T-cell (primary cell): ENCODE measurements at regions not wholly inside any gene's neighbourhood (a gene's known extent, or its start where the extent isn't known, plus 50 kb on each side); places are given as distances from the start of the nearest gene placed in this dataset.

Experiments used
- ATAC-seq, 4 experiments: fragments of 200-7000 bp in 3 of 4; fragments of 150-1000 bp in 1 of 4; cut with Tn5 transposase; replicated peaks in 1 of 4; 1 replicate in 3 of 4; 2 replicates in 1 of 4; pipeline ENCODE4 v1.10.0; 2021; ENCODE audit warnings: moderate library complexity in 3 of 4, mild to moderate bottlenecking in 2 of 4, moderate number of reproducible peaks in 1 of 4
- CTCF ChIA-PET, 2 donors: fragments of 300-600 bp; sonication (Branson Sonifier 250); formaldehyde crosslinking; loops; one replicate each; lab custom pipeline; 2022; ENCODE audit warnings: antibody characterized with exemption in 2 of 2; lab: Charles Lee
- POLR2A ChIA-PET, 2 donors: fragments of 300-600 bp; sonication (Branson Sonifier 250); formaldehyde crosslinking; loops; one replicate each; lab custom pipeline; 2022; ENCODE audit warnings: antibody characterized with exemption in 2 of 2; lab: Charles Lee
- DNase-seq, 35 experiments: peaks; one replicate each; pipeline versions ENCODE4 v3.0.0 to v3.0.0-alpha.2; 2013 to 2023
- H3K27ac ChIP-seq: one replicate; pipeline ENCODE4 v1.5.1; 2013; ENCODE audit warnings: low read length
- H3K27me3 ChIP-seq, 2 experiments: replicated peaks in 1 of 2; 1 replicate in 1 of 2; 2 replicates in 1 of 2; pipeline versions ENCODE4 v1.6.1 to v1.7.0; 2013; ENCODE audit warnings: low read length in 1 of 2, mixed read lengths in 1 of 2; ENCODE audit not compliant: control insufficient read depth in 2 of 2, insufficient read depth in 2 of 2; ENCODE audit errors: extremely low read depth in 1 of 2
- H3K36me3 ChIP-seq, 2 donors: 1 replicate in 1 of 2; 2 replicates in 1 of 2; pipeline versions ENCODE4 v1.6.1 to v1.7.0; 2013; ENCODE audit warnings: low read length in 1 of 2; ENCODE audit not compliant: control insufficient read depth in 2 of 2, insufficient read depth in 1 of 2; ENCODE audit errors: extremely low read depth in 1 of 2
- H3K4me1 ChIP-seq, 2 experiments: 1 replicate in 1 of 2; 2 replicates in 1 of 2; pipeline versions ENCODE4 v1.6.1 to v1.7.0; 2013; ENCODE audit warnings: low read length in 2 of 2, mixed read lengths in 1 of 2; ENCODE audit not compliant: insufficient read depth in 2 of 2, control insufficient read depth in 1 of 2; ENCODE audit errors: extremely low read depth in 1 of 2
- H3K4me3 ChIP-seq, 2 donors: 1 replicate in 1 of 2; 2 replicates in 1 of 2; pipeline versions ENCODE4 v1.5.1 to v1.7.0; 2013; ENCODE audit warnings: mild to moderate bottlenecking in 2 of 2, low read length in 1 of 2, moderate library complexity in 1 of 2; ENCODE audit not compliant: control insufficient read depth in 1 of 2; ENCODE audit errors: extremely low read depth in 1 of 2
- H3K9me3 ChIP-seq: 2 replicates; pipeline ENCODE4 v1.7.0; 2013
- H3K27ac Mint-ChIP-seq, 2 donors: one replicate each; pipeline ENCODE4 v1.8.0; 2020 to 2021; ENCODE audit warnings: mild to moderate bottlenecking in 2 of 2, mixed read lengths in 2 of 2
- H3K27me3 Mint-ChIP-seq, 2 donors: one replicate each; pipeline ENCODE4 v1.8.0; 2021 to 2022; ENCODE audit warnings: mixed read lengths in 2 of 2
- H3K36me3 Mint-ChIP-seq: one replicate; pipeline ENCODE4 v1.8.0; 2021; ENCODE audit warnings: mixed read lengths
- H3K4me1 Mint-ChIP-seq, 3 donors: one replicate each; pipeline ENCODE4 v1.8.0; 2020 to 2022; ENCODE audit warnings: mixed read lengths in 3 of 3, mild to moderate bottlenecking in 1 of 3
- H3K4me3 Mint-ChIP-seq, 3 donors: one replicate each; pipeline ENCODE4 v1.8.0; 2020 to 2022; ENCODE audit warnings: mild to moderate bottlenecking in 3 of 3, mixed read lengths in 3 of 3, moderate library complexity in 3 of 3
- H3K9me3 Mint-ChIP-seq, 3 donors: one replicate each; pipeline ENCODE4 v1.8.0; 2020 to 2022; ENCODE audit warnings: mixed read lengths in 3 of 3
- WGBS: methylation state at CpG from one replicate; pipeline ENCODE4 v1.1.5; 2013; ENCODE audit warnings: missing lambda C conversion rate; ENCODE audit not compliant: insufficient coverage; 5-methylcytosine and 5-hydroxymethylcytosine counted together

DNA sequence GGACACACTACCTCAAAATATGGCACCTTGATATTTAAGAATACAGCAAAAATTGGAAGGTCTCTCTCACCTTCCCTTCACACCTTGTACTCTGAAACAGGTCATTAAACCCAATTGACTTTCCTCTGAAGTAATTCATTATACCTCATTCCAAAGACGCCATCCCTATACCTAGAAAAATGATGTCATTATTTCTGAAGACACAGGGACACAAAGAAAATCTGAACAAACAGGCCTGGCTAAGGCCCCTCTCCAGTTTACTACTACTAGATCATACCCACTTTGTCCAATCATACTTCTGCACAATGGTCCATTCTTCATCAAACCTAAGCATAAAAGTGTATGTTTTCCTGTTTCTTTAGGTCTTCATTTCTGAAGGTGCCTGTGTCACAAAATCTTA lies 156.9 kb downstream of the RASSF9 start:
- peaks cover 10 to 22% (median 13%) of the 10 kb centered on the region in 3 donors for H3K9me3 Mint-ChIP-seq
- CTCF ChIA-PET: no interaction called here
- H3K27me3 Mint-ChIP-seq: no peaks in the 10 kb centered on the region

DNA sequence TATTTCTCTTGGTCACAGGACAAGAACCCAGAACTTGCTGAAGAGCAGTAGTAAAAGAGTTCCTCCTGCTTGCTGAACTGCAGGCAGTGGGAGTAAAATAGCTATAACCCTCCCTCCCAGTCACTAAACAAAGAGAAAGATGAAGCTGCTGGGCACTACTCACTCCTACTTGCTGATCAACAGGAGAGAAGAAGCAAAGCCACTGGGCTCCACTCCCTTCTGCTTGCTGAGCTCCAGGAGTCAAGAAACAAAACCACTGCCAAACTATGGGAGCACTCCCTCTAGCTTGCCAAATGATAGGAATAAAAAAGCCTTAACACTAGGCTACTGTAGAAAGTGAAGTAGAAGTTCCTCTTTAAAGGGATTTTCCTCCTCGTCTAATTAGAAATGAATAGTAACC lies 155.3 kb downstream of the RASSF9 start:
- WGBS: no CpG with 5 or more reads among the region's 1 CpG
- H3K4me3 Mint-ChIP-seq: no peak overlapping the region
- no peaks in the 10 kb centered on the region for H3K36me3 Mint-ChIP-seq
- Histone ChIP-seq H3K36me3 (no peaks in the 10 kb centered on the region), H3K4me3 (no peak overlapping the region), H3K4me1 (no peaks in the 10 kb centered on the region), H3K27me3 (no peaks in the 10 kb centered on the region), H3K9me3 (no peaks in the 10 kb centered on the region), H3K27ac (no peak overlapping the region)
- CTCF ChIA-PET: no interaction called here
- no peak overlapping the region for H3K27ac Mint-ChIP-seq
- POLR2A ChIA-PET: no interaction called here
- H3K9me3 Mint-ChIP-seq: peaks cover 5 to 16% (median 9%) of the 10 kb centered on the region in 3 donors
- no peaks in the 10 kb centered on the region for H3K4me1 Mint-ChIP-seq
- ATAC-seq (no peak), DNase-seq (no peak)
- no peaks in the 10 kb centered on the region for H3K27me3 Mint-ChIP-seq

More for the DNA sequence above, 156.9 kb downstream of the RASSF9 start:
- Histone ChIP-seq H3K27ac (no peak overlapping the region), H3K4me1 (no peaks in the 10 kb centered on the region), H3K9me3 (no peaks in the 10 kb centered on the region), H3K36me3 (no peaks in the 10 kb centered on the region), H3K27me3 (no peaks in the 10 kb centered on the region), H3K4me3 (no peak overlapping the region)
- DNase-seq (no peak), ATAC-seq (no peak)
- Mint-ChIP-seq H3K27ac (no peak overlapping the region), H3K4me3 (no peak overlapping the region), H3K4me1 (no peaks in the 10 kb centered on the region), H3K36me3 (no peaks in the 10 kb centered on the region)
- POLR2A ChIA-PET: no interaction called here
- WGBS: 100% methylated on average over 1 of the region's 1 CpG

DNA sequence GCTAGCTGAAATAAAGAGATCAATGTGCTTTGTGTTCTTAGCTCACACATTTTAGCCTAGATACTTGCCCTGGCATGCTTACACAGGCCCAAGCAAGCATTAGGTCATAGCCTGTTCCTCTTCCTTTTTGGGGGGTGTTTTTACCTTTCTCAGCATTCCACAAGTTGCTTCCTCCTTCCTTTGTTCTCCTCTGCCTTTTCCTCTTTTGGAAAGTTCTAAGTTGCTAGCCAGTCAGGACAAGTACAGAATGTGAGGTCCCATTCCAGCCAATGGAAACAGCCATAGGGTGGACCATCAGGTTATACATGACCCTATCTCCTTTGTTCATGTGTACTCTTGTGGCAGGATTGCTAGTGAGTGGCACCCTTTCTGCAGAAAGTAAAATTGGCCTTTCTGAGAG lies 154.9 kb downstream of the RASSF9 start:
- POLR2A ChIA-PET: no interaction called here
- Histone ChIP-seq H3K4me3 (no peak overlapping the region), H3K36me3 (no peaks in the 10 kb centered on the region), H3K27ac (no peak overlapping the region), H3K27me3 (no peaks in the 10 kb centered on the region), H3K9me3 (no peaks in the 10 kb centered on the region), H3K4me1 (no peaks in the 10 kb centered on the region)
- ATAC-seq (no peak), DNase-seq (no peak)
- no peak overlapping the region for H3K27ac Mint-ChIP-seq
- no peak overlapping the region for H3K4me3 Mint-ChIP-seq
- H3K27me3 Mint-ChIP-seq: no peaks in the 10 kb centered on the region
- no peaks in the 10 kb centered on the region for H3K4me1 Mint-ChIP-seq
- no peaks in the 10 kb centered on the region for H3K36me3 Mint-ChIP-seq
- H3K9me3 Mint-ChIP-seq: peaks cover 5 to 16% (median 9%) of the 10 kb centered on the region in 3 donors
- CTCF ChIA-PET: no interaction called here

DNA sequence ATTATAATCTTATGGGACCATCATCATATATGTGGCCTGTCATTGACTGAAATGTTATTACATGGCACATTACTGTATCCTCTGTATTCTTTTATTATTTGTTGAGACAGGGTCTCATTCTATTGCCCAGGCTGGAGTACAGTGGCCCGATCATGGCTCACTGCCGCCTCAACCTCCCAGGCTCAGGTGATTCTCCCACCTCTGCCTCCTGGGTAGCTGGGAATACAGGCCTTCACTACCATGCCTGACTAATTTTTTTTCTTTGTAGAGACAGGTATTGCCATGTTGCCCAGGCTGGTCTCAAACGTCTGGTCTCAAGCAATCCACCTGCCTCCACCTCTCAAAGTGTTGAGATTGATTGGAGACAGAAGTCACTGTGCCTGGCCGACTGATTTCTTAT lies 153.2 kb downstream of the RASSF9 start:
- H3K27me3 Mint-ChIP-seq: no peaks in the 10 kb centered on the region
- ATAC-seq: no peak
- CTCF ChIA-PET: no interaction called here
- no peaks in the 10 kb centered on the region for H3K27me3 ChIP-seq
- H3K36me3 ChIP-seq: no peaks in the 10 kb centered on the region
- WGBS: no CpG with 5 or more reads among the region's 4 CpGs
- no peak overlapping the region for H3K27ac Mint-ChIP-seq
- peaks cover 5 to 16% (median 9%) of the 10 kb centered on the region in 3 donors for H3K9me3 Mint-ChIP-seq
- no peak overlapping the region for H3K4me3 ChIP-seq
- no peaks in the 10 kb centered on the region for H3K36me3 Mint-ChIP-seq
- no peak for DNase-seq
- H3K27ac ChIP-seq: no peak overlapping the region
- POLR2A ChIA-PET: no interaction called here
- H3K4me1 Mint-ChIP-seq: no peaks in the 10 kb centered on the region
- no peaks in the 10 kb centered on the region for H3K4me1 ChIP-seq
- no peak overlapping the region for H3K4me3 Mint-ChIP-seq
- no peaks in the 10 kb centered on the region for H3K9me3 ChIP-seq

DNA sequence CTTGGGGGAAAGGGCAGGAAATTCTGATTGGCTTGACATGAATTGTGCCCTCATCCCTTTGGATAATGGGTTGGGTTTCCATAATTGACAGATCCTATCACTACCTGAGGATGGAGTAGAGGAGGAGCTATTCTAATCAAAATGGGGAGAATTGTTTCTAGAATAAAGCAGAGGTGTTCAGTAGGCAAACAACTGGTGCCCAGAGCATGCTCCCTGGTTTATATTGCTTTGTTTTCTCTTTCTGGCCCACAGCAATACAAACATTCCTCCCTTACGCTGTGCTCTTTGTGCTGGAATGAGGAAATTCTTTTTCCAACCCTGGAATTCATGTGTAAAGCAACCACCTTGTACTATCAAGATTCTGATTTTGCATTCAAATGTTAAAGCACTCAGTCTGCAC lies 147.4 kb downstream of the RASSF9 start:
- Histone ChIP-seq H3K27ac (no peak overlapping the region), H3K9me3 (no peaks in the 10 kb centered on the region), H3K4me3 (no peak overlapping the region), H3K27me3 (no peaks in the 10 kb centered on the region), H3K4me1 (no peaks in the 10 kb centered on the region), H3K36me3 (no peaks in the 10 kb centered on the region)
- no peak overlapping the region for H3K4me3 Mint-ChIP-seq
- WGBS: no CpG with 5 or more reads among the region's 1 CpG
- H3K4me1 Mint-ChIP-seq: no peaks in the 10 kb centered on the region
- ATAC-seq (no peak), DNase-seq (no peak)
- H3K36me3 Mint-ChIP-seq: no peaks in the 10 kb centered on the region
- H3K27ac Mint-ChIP-seq: no peak overlapping the region
- peaks cover 0 to 5% (median 0%) of the 10 kb centered on the region in 3 donors for H3K9me3 Mint-ChIP-seq
- CTCF ChIA-PET: no interaction called here
- no peaks in the 10 kb centered on the region for H3K27me3 Mint-ChIP-seq
- POLR2A ChIA-PET: no interaction called here

DNA sequence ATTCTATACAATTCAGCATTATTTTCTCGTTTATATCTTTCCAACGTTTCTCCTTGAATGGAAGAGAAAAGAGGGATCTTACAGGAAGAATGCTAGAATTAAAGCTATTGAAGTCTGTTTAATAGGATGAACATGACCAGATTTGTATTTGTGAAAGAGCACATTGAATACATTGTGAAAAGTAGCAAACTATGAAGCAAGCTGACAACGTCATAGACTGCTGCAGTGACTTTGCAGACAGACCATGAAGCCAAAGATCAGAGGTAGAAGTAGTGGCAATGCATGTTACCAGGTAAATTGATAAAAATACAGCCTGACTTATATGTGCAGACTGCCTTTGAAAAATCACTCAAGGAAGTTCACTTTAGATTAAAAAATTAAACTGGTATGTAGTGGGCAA lies 146.1 kb downstream of the RASSF9 start:
- ChIA-PET CTCF (no interaction called here), POLR2A (no interaction called here)
- Mint-ChIP-seq H3K27ac (no peak overlapping the region), H3K27me3 (no peaks in the 10 kb centered on the region), H3K36me3 (no peaks in the 10 kb centered on the region), H3K4me1 (no peaks in the 10 kb centered on the region), H3K9me3 (peaks cover 0 to 5% (median 0%) of the 10 kb centered on the region in 3 donors), H3K4me3 (no peak overlapping the region)
- no peak overlapping the region for H3K27ac ChIP-seq
- H3K36me3 ChIP-seq: no peaks in the 10 kb centered on the region
- H3K9me3 ChIP-seq: no peaks in the 10 kb centered on the region
- 38% methylated on average over 1 of the region's 3 CpGs for WGBS
- no peaks in the 10 kb centered on the region for H3K27me3 ChIP-seq
- no peak for DNase-seq
- H3K4me3 ChIP-seq: no peak overlapping the region
- H3K4me1 ChIP-seq: no peaks in the 10 kb centered on the region
- no peak for ATAC-seq

DNA sequence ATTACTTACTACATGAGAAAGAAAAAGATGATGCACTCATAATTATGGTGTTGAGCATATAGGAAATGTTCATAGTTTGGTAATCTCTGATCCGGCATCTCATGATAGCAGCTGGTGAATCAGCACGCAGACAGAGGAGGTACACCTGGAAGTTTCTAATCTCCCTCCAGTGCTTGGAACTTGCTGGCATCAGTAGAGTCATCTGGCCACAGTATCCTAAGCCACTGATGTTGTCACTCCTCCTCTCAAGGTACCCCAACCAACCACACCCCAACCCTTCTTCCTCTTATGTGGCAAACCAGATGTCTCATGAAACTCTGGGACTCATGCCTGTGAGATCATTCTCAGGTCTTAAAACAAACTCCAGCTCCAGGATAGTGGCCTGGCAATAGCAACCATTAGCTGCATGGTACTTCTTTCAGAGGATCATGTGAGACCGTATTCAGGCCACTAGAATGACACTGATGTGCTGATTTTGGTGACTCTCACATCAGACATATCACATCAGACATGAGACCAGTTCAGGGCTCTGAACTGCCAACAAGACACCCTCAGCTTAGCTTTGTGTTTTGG lies 143.0 kb downstream of the RASSF9 start:
- no peaks in the 10 kb centered on the region for H3K27me3 Mint-ChIP-seq
- Histone ChIP-seq H3K27ac (no peak overlapping the region), H3K4me1 (no peaks in the 10 kb centered on the region), H3K36me3 (no peaks in the 10 kb centered on the region), H3K27me3 (no peaks in the 10 kb centered on the region), H3K4me3 (no peak overlapping the region), H3K9me3 (no peaks in the 10 kb centered on the region)
- H3K27ac Mint-ChIP-seq: no peak overlapping the region
- no peak for ATAC-seq
- H3K36me3 Mint-ChIP-seq: no peaks in the 10 kb centered on the region
- WGBS: 61% methylated on average over 3 of the region's 3 CpGs
- no peak overlapping the region for H3K4me3 Mint-ChIP-seq
- CTCF ChIA-PET: no interaction called here
- no peak for DNase-seq
- H3K9me3 Mint-ChIP-seq: peaks cover 0 to 5% (median 0%) of the 10 kb centered on the region in 3 donors
- POLR2A ChIA-PET: no interaction called here
- H3K4me1 Mint-ChIP-seq: no peaks in the 10 kb centered on the region
